Right cardiac atrium (tissue), 5 donors: ENCODE measurements at regions not wholly inside any gene's neighbourhood (a gene's known extent, or its start where the extent isn't known, plus 50 kb on each side); places are given as distances from the start of the nearest gene placed in this dataset.

Experiments used
- ATAC-seq, 2 donors: fragments of 200-7000 bp; cut with Tn5 transposase; one replicate each; pipeline versions ENCODE4 v1.8.0 to v1.9.1; 2020; ENCODE audit warnings: moderate library complexity in 2 of 2, mild to moderate bottlenecking in 1 of 2
- DNase-seq, 3 donors: peaks; one replicate each; pipeline ENCODE4 v3.0.0-alpha.2; 2020
- H3K27ac ChIP-seq: one replicate; pipeline ENCODE4 v1.5.1; 2013; ENCODE audit warnings: mild to moderate bottlenecking, low read length, control low read depth, moderate library complexity
- H3K27me3 ChIP-seq: one replicate; pipeline ENCODE4 v1.6.1; 2013; ENCODE audit not compliant: control insufficient read depth, insufficient read depth
- H3K4me1 ChIP-seq: one replicate; pipeline ENCODE4 v1.6.1; 2013; ENCODE audit warnings: low read length; ENCODE audit not compliant: control insufficient read depth, insufficient read depth
- H3K4me3 ChIP-seq: one replicate; pipeline ENCODE4 v1.5.1; 2013; ENCODE audit warnings: low read length, control low read depth
- H3K9me3 ChIP-seq: one replicate; pipeline ENCODE4 v1.6.1; 2013; ENCODE audit warnings: low read length; ENCODE audit not compliant: control insufficient read depth
- WGBS: extraction: QIAGEN DNeasy Blood & Tissue Kit; methylation state at CpG from one replicate; pipeline ENCODE4 v1.1.7; 2013; 5-methylcytosine and 5-hydroxymethylcytosine counted together
- intact Hi-C, 4 donors: fragments of 100-400 bp; cut with DNase I; formaldehyde crosslinking; loops; one replicate each; pipeline versions ENCODE4 v1.11.0 to v1.14.0; 2022 to 2023
- donor health status: healthy with polysubstance abuse.
- donor health status: DM: no; HTN: yes; CAD: no.
- donor health status: DM: no; HTN: no; CAD: no.
- donor health status: DM: no; HTN: yes; CAD: no; lungs with severe emphysema.
- donor health status: DM: yes; HTN: yes; CAD: no.

- WGBS = 56% methylated on average over 10 of the region's 10 CpGs
- H3K4me1 ChIP-seq = no peaks in the 10 kb centered on the region
- ATAC-seq = peak; percentile 39 to 45
- no peak overlapping the region for H3K27ac ChIP-seq
- no peaks in the 10 kb centered on the region for H3K9me3 ChIP-seq
- intact Hi-C loops = loop anchor here in 2 of 4 donors (5.0 to 10.0 kb wide), 2 partner anchors 120 to 547 kb away; partner anchors contain the start of gene IGF1R (in 1 of the 2)
- DNase-seq = no peak
- H3K27me3 ChIP-seq = no peaks in the 10 kb centered on the region
- H3K4me3 ChIP-seq = no peak overlapping the region
Measured at GRCh38 chr15:98524838-98525660, 123.3 kb upstream of the IGF1R start.

- no peaks in the 10 kb centered on the region for H3K27me3 ChIP-seq
- intact Hi-C loops = loop anchor here in 1 of 4 donors (10.0 kb wide), 1 partner anchor 119 kb away; the partner anchor contains the start of gene IGF1R
- no peak overlapping the region for H3K27ac ChIP-seq
- peak; percentile 29 to 41 for ATAC-seq
- no peaks in the 10 kb centered on the region for H3K4me1 ChIP-seq
- H3K4me3 ChIP-seq = no peak overlapping the region
- WGBS = 45% methylated on average over 13 of the region's 13 CpGs
- DNase-seq = peak; percentile 35 to 69 (median 65)
- H3K9me3 ChIP-seq = no peaks in the 10 kb centered on the region
Measured at GRCh38 chr15:98525661-98526001, 122.7 kb upstream of the IGF1R start.

GRCh38 chr15:98526094-98526493, 122.2 kb upstream of the IGF1R start:
- ATAC-seq = no peak

GRCh38 chr15:98528046-98528725, 120.2 kb upstream of the IGF1R start:
- H3K27ac ChIP-seq = no peak overlapping the region
- H3K9me3 ChIP-seq = no peaks in the 10 kb centered on the region
- H3K27me3 ChIP-seq = no peaks in the 10 kb centered on the region
- ATAC-seq = no peak
- no peak for DNase-seq
- no peaks in the 10 kb centered on the region for H3K4me1 ChIP-seq
- 73% methylated on average over 8 of the region's 8 CpGs for WGBS
- no peak overlapping the region for H3K4me3 ChIP-seq
- intact Hi-C loops = loop anchor here in 1 of 4 donors (10.0 kb wide), 1 partner anchor 117 kb away; the partner anchor contains the start of gene IGF1R

More at GRCh38 chr15:98526094-98526493, 122.2 kb upstream of the IGF1R start:
- H3K27ac ChIP-seq = no peak overlapping the region
- no peaks in the 10 kb centered on the region for H3K4me1 ChIP-seq
- WGBS = 85% methylated on average over 8 of the region's 8 CpGs
- H3K27me3 ChIP-seq = no peaks in the 10 kb centered on the region
- no peaks in the 10 kb centered on the region for H3K9me3 ChIP-seq
- no peak overlapping the region for H3K4me3 ChIP-seq
- intact Hi-C loops = loop anchor here in 1 of 4 donors (10.0 kb wide), 1 partner anchor 119 kb away; the partner anchor contains the start of gene IGF1R
- DNase-seq = no peak

- Histone ChIP-seq H3K9me3 (no peaks in the 10 kb centered on the region), H3K4me1 (no peaks in the 10 kb centered on the region), H3K4me3 (no peak overlapping the region), H3K27me3 (no peaks in the 10 kb centered on the region), H3K27ac (no peak overlapping the region)
- ATAC-seq (no peak), DNase-seq (no peak)
- intact Hi-C loops = loop anchor here in 1 of 4 donors (10.0 kb wide), 1 partner anchor 115 kb away; the partner anchor contains the start of gene IGF1R
- WGBS = 69% methylated on average over 19 of the region's 19 CpGs
Measured at GRCh38 chr15:98529205-98530145, 118.9 kb upstream of the IGF1R start.

- Histone ChIP-seq H3K4me1 (no peaks in the 10 kb centered on the region), H3K4me3 (no peak overlapping the region), H3K9me3 (no peaks in the 10 kb centered on the region), H3K27ac (no peak overlapping the region), H3K27me3 (no peaks in the 10 kb centered on the region)
- no peak for ATAC-seq
- no peak for DNase-seq
- intact Hi-C loops = no loop called here
- 83% methylated on average over 2 of the region's 2 CpGs for WGBS
Measured at GRCh38 chr15:98530570-98530969, 117.8 kb upstream of the IGF1R start.

- Histone ChIP-seq H3K9me3 (no peaks in the 10 kb centered on the region), H3K4me3 (no peak overlapping the region), H3K27ac (no peak overlapping the region), H3K27me3 (no peaks in the 10 kb centered on the region), H3K4me1 (no peaks in the 10 kb centered on the region)
- intact Hi-C loops = no loop called here
- ATAC-seq (no peak), DNase-seq (no peak)
- WGBS = 72% methylated on average over 2 of the region's 2 CpGs
Measured at GRCh38 chr15:98532063-98532462, 116.3 kb upstream of the IGF1R start.

- Histone ChIP-seq H3K4me1 (no peaks in the 10 kb centered on the region), H3K4me3 (no peak overlapping the region), H3K27ac (no peak overlapping the region), H3K9me3 (no peaks in the 10 kb centered on the region), H3K27me3 (no peaks in the 10 kb centered on the region)
- ATAC-seq (no peak), DNase-seq (no peak)
- intact Hi-C loops = no loop called here
- 88% methylated on average over 2 of the region's 2 CpGs for whole genome bisulfite sequencing
Measured at GRCh38 chr15:98536976-98537375, 111.4 kb upstream of the IGF1R start.

- Histone ChIP-seq H3K4me3 (no peak overlapping the region), H3K27me3 (no peaks in the 10 kb centered on the region), H3K9me3 (no peaks in the 10 kb centered on the region), H3K4me1 (no peaks in the 10 kb centered on the region), H3K27ac (no peak overlapping the region)
- ATAC-seq = no peak
- intact Hi-C loops = no loop called here
- no peak for DNase-seq
- WGBS = 59% methylated on average over 8 of the region's 8 CpGs
Measured at GRCh38 chr15:98537516-98538060, 110.8 kb upstream of the IGF1R start.

GRCh38 chr15:98541519-98541918, 106.8 kb upstream of the IGF1R start:
- Histone ChIP-seq H3K9me3 (no peaks in the 10 kb centered on the region), H3K4me3 (no peak overlapping the region), H3K4me1 (no peaks in the 10 kb centered on the region), H3K27ac (no peak overlapping the region), H3K27me3 (no peaks in the 10 kb centered on the region)
- DNase-seq (no peak), ATAC-seq (no peak)
- intact Hi-C loops = no loop called here
- 75% methylated on average over 14 of the region's 14 CpGs for WGBS
